ENCODE measurements at regions not wholly inside any gene's neighbourhood (a gene's known extent, or its start where the extent isn't known, plus 50 kb on each side); places are given as distances from the start of the nearest gene placed in this dataset.
A peak's percentile ranks its signal among the peaks of the same experiment; 100 is the strongest.

GRCh38 chr21:19529031-19529430 lies 1125.4 kb upstream of the TMPRSS15 start:
- H3K9me3 Mint-ChIP-seq (ENCODE audit: unreplicated experiment), result no peaks in the 10 kb centered on the region
- no TSS peak for BruUV-seq (replicated peaks)
- no peaks in the 10 kb centered on the region for H3K36me3 Mint-ChIP-seq (ENCODE audit: insufficient read depth, unreplicated experiment)
- no peaks in the 10 kb centered on the region for H3K27me3 Mint-ChIP-seq (ENCODE audit: insufficient read depth, unreplicated experiment)
- no peak overlapping the region for H3K27ac Mint-ChIP-seq (ENCODE audit: low read depth, unreplicated experiment)
- no peak for TF ChIP-seq CTCF (IDR thresholded peaks at IDR 0.05; ENCODE audit: unreplicated experiment)
- ChIA-PET CTCF (no interaction called here), POLR2A (no interaction called here)
- DNase-seq (ENCODE audit: unreplicated experiment), result no peak
- intact Hi-C loops (cut with micrococcal nuclease), result no loop called here
- no peak overlapping the region for H3K4me3 Mint-ChIP-seq (ENCODE audit: unreplicated experiment)
- peaks cover 2% of the 10 kb centered on the region for H3K4me1 Mint-ChIP-seq (ENCODE audit: insufficient read depth, unreplicated experiment)

GRCh38 chr21:19535356-19535755 lies 1131.8 kb upstream of the TMPRSS15 start:
- Mint-ChIP-seq H3K4me1 (ENCODE audit: insufficient read depth, unreplicated experiment) (peaks cover 6% of the 10 kb centered on the region), H3K27ac (ENCODE audit: low read depth, unreplicated experiment) (no peak overlapping the region), H3K27me3 (ENCODE audit: insufficient read depth, unreplicated experiment) (no peaks in the 10 kb centered on the region), H3K4me3 (ENCODE audit: unreplicated experiment) (no peak overlapping the region), H3K36me3 (ENCODE audit: insufficient read depth, unreplicated experiment) (no peaks in the 10 kb centered on the region), H3K9me3 (ENCODE audit: unreplicated experiment) (no peaks in the 10 kb centered on the region)
- BruUV-seq (replicated peaks), result no TSS peak
- CTCF ChIA-PET, result no interaction called here
- DNase-seq (ENCODE audit: unreplicated experiment), result no peak
- no peak for TF ChIP-seq CTCF (IDR thresholded peaks at IDR 0.05; ENCODE audit: unreplicated experiment)
- POLR2A ChIA-PET, result no interaction called here
- intact Hi-C loops (cut with micrococcal nuclease), result no loop called here

GRCh38 chr21:19537116-19537515 lies 1133.5 kb upstream of the TMPRSS15 start:
- no TSS peak for BruUV-seq (replicated peaks)
- no peak for TF ChIP-seq CTCF (IDR thresholded peaks at IDR 0.05; ENCODE audit: unreplicated experiment)
- peaks cover 6% of the 10 kb centered on the region for H3K4me1 Mint-ChIP-seq (ENCODE audit: insufficient read depth, unreplicated experiment)
- no peak for DNase-seq (ENCODE audit: unreplicated experiment)
- no peaks in the 10 kb centered on the region for H3K36me3 Mint-ChIP-seq (ENCODE audit: insufficient read depth, unreplicated experiment)
- ChIA-PET CTCF (interaction anchor here (0.6 kb wide), 1 partner anchor 65 kb away, joined by 5 read pairs; no protein-coding TSS in a partner anchor), POLR2A (no interaction called here)
- H3K27ac Mint-ChIP-seq (ENCODE audit: low read depth, unreplicated experiment), result peak overlapping the region; percentile 14
- H3K27me3 Mint-ChIP-seq (ENCODE audit: insufficient read depth, unreplicated experiment), result no peaks in the 10 kb centered on the region
- no peak overlapping the region for H3K4me3 Mint-ChIP-seq (ENCODE audit: unreplicated experiment)
- intact Hi-C loops (cut with micrococcal nuclease), result no loop called here
- no peaks in the 10 kb centered on the region for H3K9me3 Mint-ChIP-seq (ENCODE audit: unreplicated experiment)

GRCh38 chr21:19540287-19540686 lies 1136.7 kb upstream of the TMPRSS15 start:
- H3K4me1 Mint-ChIP-seq (ENCODE audit: insufficient read depth, unreplicated experiment), result peaks cover 14% of the 10 kb centered on the region

More at GRCh38 chr21:19540287-19540686, 1136.7 kb upstream of the TMPRSS15 start:
- H3K27me3 Mint-ChIP-seq (ENCODE audit: insufficient read depth, unreplicated experiment), result no peaks in the 10 kb centered on the region
- CTCF ChIA-PET, result interaction anchor here (0.6 kb wide), 1 partner anchor 628 kb away, joined by 3 read pairs; no protein-coding TSS in a partner anchor
- peaks cover 6% of the 10 kb centered on the region for H3K36me3 Mint-ChIP-seq (ENCODE audit: insufficient read depth, unreplicated experiment)
- POLR2A ChIA-PET, result interaction anchor here (1.8 kb wide), 1 partner anchor 21 kb away, joined by 4 read pairs; no protein-coding TSS in a partner anchor
- no TSS peak for BruUV-seq (replicated peaks)
- no peak for TF ChIP-seq CTCF (IDR thresholded peaks at IDR 0.05; ENCODE audit: unreplicated experiment)
- no peak overlapping the region for H3K27ac Mint-ChIP-seq (ENCODE audit: low read depth, unreplicated experiment)
- H3K9me3 Mint-ChIP-seq (ENCODE audit: unreplicated experiment), result peaks cover 12% of the 10 kb centered on the region
- no peak for DNase-seq (ENCODE audit: unreplicated experiment)
- no peak overlapping the region for H3K4me3 Mint-ChIP-seq (ENCODE audit: unreplicated experiment)
- intact Hi-C loops (cut with micrococcal nuclease), result no loop called here
